Ectodermal cell (in vitro differentiated cells): ENCODE measurements at regions not wholly inside any gene's neighbourhood (a gene's known extent, or its start where the extent isn't known, plus 50 kb on each side); places are given as distances from the start of the nearest gene placed in this dataset.
"Not testable (repeated sequence)": the region's sequence is repeated elsewhere in the genome, so short reads cannot be mapped to it uniquely, and the experiment has no call there.

Experiments used
- H3K27ac ChIP-seq: 2 replicates; pipeline ENCODE4 v1.7.0; 2013; ENCODE audit warnings: mild to moderate bottlenecking, low read depth, low read length; ENCODE audit not compliant: insufficient read depth, poor library complexity, severe bottlenecking
- H3K27me3 ChIP-seq: 2 replicates; pipeline ENCODE4 v1.7.0; 2013; ENCODE audit warnings: mild to moderate bottlenecking, low read length; ENCODE audit not compliant: insufficient read depth, control insufficient read depth, poor library complexity, severe bottlenecking
- H3K36me3 ChIP-seq: one replicate; pipeline ENCODE4 v1.7.0; 2013; ENCODE audit warnings: low read length; ENCODE audit not compliant: control insufficient read depth, insufficient read depth
- H3K4me1 ChIP-seq: one replicate; pipeline ENCODE4 v1.7.0; 2013; ENCODE audit warnings: low read length; ENCODE audit not compliant: control insufficient read depth, insufficient read depth
- H3K4me3 ChIP-seq: 2 replicates; pipeline ENCODE4 v1.7.0; 2013; ENCODE audit warnings: low read depth, low read length, control low read depth; ENCODE audit not compliant: insufficient read depth
- H3K9me3 ChIP-seq: 2 replicates; pipeline ENCODE4 v1.7.0; 2013; ENCODE audit warnings: mild to moderate bottlenecking, low read length, moderate library complexity; ENCODE audit not compliant: control insufficient read depth
- WGBS, 2 experiments: methylation state at CpG; one replicate each; pipeline ENCODE4 v1.1.7; 2013; ENCODE audit warnings: missing lambda C conversion rate in 2 of 2; 5-methylcytosine and 5-hydroxymethylcytosine counted together

DNA sequence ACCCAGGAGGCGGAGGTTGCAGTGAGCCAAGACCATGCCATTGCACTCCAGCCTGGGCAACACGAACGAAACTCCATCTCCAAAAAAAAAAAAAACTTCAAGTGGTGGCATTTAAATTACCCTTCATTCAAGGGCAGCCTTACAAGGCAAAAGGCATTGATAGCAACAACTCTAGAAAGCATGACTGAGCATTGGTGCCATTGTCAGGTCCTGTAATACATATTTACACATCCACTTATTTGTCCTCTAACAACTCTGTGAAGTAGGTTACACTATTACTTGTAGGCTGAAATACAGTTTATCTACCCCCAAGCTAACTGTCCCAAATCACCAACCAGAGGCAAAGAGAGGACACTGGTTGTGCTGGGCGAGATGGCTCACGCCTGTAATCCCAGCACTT, 52.7 kb upstream of the LARP1 start:
- Histone ChIP-seq H3K4me3 (no peak overlapping the region), H3K9me3 (no peaks in the 10 kb centered on the region), H3K36me3 (no peaks in the 10 kb centered on the region), H3K27me3 (no peaks in the 10 kb centered on the region), H3K4me1 (no peaks in the 10 kb centered on the region), H3K27ac (no peak overlapping the region)
- WGBS, 2 experiments: 80 to 95% methylated on average over 5 of the region's 5 CpGs

DNA sequence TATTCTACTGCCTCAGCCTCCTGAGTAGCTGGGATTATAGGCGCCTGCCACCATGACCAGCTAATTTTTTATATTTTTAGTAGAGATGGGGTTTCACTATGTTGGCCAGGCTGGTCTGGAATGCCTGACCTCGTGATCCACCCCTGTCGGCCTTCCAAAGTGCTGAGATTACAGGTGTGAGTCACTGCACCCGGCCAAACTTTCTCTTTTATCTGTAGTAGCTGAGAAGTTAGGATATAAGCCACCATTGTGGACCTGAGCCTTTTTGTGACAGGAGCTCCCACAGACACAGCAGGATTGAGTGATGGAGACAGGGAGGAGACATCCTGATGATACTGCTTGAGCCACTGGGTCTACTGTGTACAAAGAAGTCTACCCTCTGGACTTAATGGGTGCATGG, 53.5 kb upstream of the LARP1 start:
- H3K36me3 ChIP-seq, H3K4me3 ChIP-seq, H3K27ac ChIP-seq, H3K4me1 ChIP-seq, H3K27me3 ChIP-seq, H3K9me3 ChIP-seq: not testable (repeated sequence)
- WGBS, 2 experiments: 90 to 93% methylated on average over 4 of the region's 4 CpGs

DNA sequence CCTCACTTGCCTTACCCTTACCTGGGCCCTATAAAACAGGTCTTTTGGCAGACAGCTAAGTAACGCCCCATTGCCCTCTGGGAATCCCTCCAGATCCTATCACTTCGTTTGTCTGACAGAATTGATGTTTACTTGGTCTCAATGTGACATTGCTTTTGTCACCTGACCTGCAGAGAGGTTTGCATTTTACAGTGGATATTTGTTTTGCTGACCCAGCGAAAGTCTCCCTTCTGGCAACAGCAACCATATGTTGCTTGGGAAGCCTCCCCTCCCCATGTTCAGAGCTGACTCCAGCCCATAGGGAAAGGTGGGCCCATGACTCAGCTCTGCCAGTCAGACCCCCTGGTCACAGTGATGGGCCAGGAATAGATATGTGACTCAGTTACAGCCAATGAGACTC, 54.0 kb upstream of the LARP1 start:
- WGBS, 2 experiments: 51 to 54% methylated on average over 3 of the region's 3 CpGs
- Histone ChIP-seq H3K36me3 (no peaks in the 10 kb centered on the region), H3K27me3 (no peaks in the 10 kb centered on the region), H3K27ac (no peak overlapping the region), H3K4me3 (no peak overlapping the region), H3K9me3 (no peaks in the 10 kb centered on the region), H3K4me1 (no peaks in the 10 kb centered on the region)

DNA sequence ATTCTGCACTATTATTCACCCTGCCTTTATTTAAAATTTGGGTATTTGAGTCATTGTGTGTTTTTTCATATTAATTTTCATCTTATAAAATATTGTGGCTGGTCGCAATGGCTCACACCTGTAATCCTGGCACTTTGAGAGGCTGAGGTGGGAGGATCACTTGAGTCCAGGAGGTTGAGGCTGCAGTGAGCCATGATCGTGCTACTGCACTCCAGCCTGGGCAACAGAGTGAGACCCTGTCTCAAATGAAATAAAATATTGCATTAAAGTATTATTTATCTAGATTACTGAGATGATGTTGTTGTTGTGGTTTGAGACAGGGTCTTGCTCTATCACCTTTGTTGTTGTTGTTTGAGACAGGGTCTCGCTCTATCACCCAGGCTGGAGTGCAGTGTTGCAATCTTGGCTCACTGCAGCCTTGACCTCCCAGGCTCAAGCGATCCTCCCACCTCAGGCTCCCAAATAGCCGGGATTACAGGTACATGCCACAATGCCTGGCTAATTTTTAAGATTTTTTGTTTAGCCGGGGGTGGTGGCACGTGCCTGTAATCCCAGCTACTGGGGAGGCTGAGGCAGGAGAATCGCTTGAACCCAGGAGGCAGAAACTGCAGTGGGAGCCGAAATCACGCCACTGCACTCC, 54.8 kb upstream of the LARP1 start:
- H3K4me3 ChIP-seq, H3K9me3 ChIP-seq, H3K36me3 ChIP-seq, H3K27ac ChIP-seq, H3K27me3 ChIP-seq, H3K4me1 ChIP-seq: not testable (repeated sequence)
- 92 to 93% methylated on average over 10 of the region's 10 CpGs for WGBS, 2 experiments

DNA sequence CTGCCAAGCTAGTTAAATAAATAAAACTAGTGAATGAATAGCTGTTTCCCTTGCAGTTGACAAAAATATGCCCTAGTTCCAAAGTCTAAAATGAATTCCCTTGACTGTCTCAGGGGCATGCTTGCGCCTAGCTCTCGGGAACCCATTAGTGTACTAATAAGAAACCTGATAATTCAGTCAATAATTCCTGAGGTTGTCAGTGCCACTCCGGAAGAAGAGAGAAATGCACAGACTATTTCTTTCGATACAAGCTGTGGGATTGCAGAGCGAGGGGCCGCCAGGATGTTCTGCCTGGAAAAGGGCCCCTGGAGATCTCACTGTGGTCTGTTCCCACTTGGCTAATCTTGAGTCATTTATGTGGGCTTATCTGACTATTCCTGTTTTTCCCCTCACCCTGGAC, 56.4 kb upstream of the LARP1 start:
- Histone ChIP-seq H3K4me1 (no peaks in the 10 kb centered on the region), H3K9me3 (no peaks in the 10 kb centered on the region), H3K4me3 (no peak overlapping the region), H3K27me3 (no peaks in the 10 kb centered on the region), H3K27ac (no peak overlapping the region), H3K36me3 (no peaks in the 10 kb centered on the region)
- WGBS, 2 experiments: 93 to 94% methylated on average over 6 of the region's 6 CpGs

DNA sequence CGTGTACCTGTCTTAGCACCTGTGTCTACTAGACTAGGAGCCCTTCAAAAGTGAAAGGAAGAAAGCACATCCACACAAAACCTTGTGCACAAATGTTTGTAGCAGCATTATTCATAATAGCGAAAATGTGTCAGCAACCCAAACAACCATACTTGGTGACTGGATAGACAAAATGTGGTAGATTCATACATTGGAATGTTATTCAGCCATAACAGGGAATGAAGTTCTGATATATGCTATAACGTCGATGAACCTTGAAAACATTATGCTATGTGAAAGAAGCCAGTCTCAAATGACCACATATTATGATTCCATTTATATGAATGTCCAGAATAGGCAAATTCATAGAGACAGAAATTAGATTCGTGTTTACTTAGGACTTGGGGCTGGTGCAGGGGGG, 57.8 kb upstream of the LARP1 start:
- Histone ChIP-seq H3K36me3 (no peaks in the 10 kb centered on the region), H3K27me3 (no peaks in the 10 kb centered on the region), H3K9me3 (no peaks in the 10 kb centered on the region), H3K4me1 (no peaks in the 10 kb centered on the region), H3K4me3 (no peak overlapping the region), H3K27ac (no peak overlapping the region)
- 68 to 69% methylated on average over 5 of the region's 5 CpGs for WGBS, 2 experiments

DNA sequence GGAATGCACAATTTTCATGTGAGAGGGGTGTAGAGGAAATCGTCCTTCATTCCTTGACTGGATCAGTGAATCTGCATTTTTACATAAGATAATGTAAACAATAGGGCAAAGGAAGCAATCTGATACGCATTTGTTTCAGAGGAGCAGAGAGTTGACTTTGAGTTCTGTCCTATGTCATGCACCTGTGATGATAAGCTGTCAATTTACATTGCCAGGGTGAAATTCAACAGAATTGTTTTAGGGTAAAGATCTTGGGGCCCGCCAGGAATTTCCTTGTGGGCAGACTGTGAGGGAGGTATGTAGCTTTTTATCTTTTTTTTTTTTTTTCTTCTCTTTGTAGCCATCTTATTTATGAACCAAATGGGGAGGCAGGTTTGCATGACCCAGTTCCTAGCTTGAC, 58.3 kb upstream of the LARP1 start:
- H3K4me3 ChIP-seq: no peak overlapping the region
- no peaks in the 10 kb centered on the region for H3K27me3 ChIP-seq
- 21 to 26% methylated on average over 3 of the region's 3 CpGs for WGBS, 2 experiments
- no peak overlapping the region for H3K27ac ChIP-seq
- no peaks in the 10 kb centered on the region for H3K4me1 ChIP-seq
- no peaks in the 10 kb centered on the region for H3K9me3 ChIP-seq
- no peaks in the 10 kb centered on the region for H3K36me3 ChIP-seq

DNA sequence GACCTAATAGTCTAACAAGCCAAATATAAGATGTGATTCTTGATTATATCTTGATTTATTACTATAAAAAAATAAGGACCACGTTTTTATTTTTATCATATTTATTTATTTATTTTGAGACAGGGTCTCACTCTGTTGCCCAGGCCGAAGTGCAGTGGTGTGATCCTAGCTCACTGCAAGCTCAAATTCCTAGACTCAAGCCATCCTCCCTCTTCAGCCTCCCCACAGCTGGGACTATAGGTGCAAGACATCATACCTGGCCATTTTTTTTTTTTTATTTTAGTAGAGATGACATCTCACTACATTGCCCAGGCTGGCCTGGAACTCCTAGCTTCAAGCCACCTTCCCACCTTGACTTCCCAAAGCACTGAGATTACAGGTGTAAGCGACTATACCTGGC, 61.0 kb upstream of the LARP1 start:
- WGBS, 2 experiments: 95 to 98% methylated on average over 2 of the region's 3 CpGs
- no peak overlapping the region for H3K4me3 ChIP-seq
- H3K27me3 ChIP-seq: no peaks in the 10 kb centered on the region
- H3K27ac ChIP-seq: no peak overlapping the region
- no peaks in the 10 kb centered on the region for H3K36me3 ChIP-seq
- no peaks in the 10 kb centered on the region for H3K9me3 ChIP-seq
- no peaks in the 10 kb centered on the region for H3K4me1 ChIP-seq

DNA sequence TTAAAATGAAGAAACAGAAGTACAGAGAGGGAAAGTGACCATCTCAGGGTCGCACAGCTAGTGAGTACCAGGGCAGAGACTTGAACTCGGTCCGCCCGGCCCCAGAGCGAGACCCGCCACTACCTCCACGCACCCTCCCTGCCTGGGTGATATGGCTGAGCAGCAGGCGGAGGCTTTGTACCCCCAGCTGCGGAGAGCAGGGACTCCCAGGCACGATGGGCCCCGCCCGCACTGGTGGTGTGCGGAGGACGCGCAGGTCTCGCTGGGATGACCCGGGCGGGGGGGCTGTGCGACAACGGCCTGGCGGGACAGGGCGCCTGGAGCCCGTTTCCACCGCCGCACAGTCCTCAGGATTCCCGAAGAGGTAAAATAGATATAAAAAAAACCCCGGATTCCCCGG, 64.7 kb upstream of the LARP1 start:
- no peak overlapping the region for H3K27ac ChIP-seq
- H3K9me3 ChIP-seq: no peaks in the 10 kb centered on the region
- no peak overlapping the region for H3K4me3 ChIP-seq
- no peaks in the 10 kb centered on the region for H3K4me1 ChIP-seq
- no peaks in the 10 kb centered on the region for H3K27me3 ChIP-seq
- no peaks in the 10 kb centered on the region for H3K36me3 ChIP-seq
- WGBS, 2 experiments: 94 to 96% methylated on average over 28 of the region's 28 CpGs

DNA sequence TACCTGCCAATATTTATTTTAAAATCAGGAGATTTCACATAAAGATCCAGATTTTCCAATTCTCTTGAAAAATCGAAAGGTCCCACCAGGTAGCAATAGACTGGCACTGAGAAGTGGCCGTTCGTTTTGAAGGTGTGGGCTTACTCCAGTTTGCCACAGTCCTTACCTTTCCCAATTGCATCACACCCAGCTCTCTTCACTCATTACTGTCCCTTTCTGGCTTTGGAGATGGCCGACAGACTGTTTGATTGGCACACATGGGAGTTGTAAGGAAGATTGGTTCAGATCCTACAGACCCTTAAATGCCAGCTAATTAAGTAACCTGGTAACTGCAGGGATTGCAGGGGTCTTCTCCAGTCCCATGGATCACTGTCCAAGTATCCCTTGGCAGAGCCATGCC, 68.7 kb upstream of the LARP1 start:
- no peak overlapping the region for H3K27ac ChIP-seq
- H3K36me3 ChIP-seq: no peaks in the 10 kb centered on the region
- 90 to 98% methylated on average over 4 of the region's 4 CpGs for WGBS, 2 experiments
- no peak overlapping the region for H3K4me3 ChIP-seq
- no peaks in the 10 kb centered on the region for H3K9me3 ChIP-seq
- H3K27me3 ChIP-seq: no peaks in the 10 kb centered on the region
- peaks cover 5% of the 10 kb centered on the region for H3K4me1 ChIP-seq
